H1 (cell line): ENCODE measurements at regions not wholly inside any gene's neighbourhood (a gene's known extent, or its start where the extent isn't known, plus 50 kb on each side); places are given as distances from the start of the nearest gene placed in this dataset.

Source experiments
- ATF3 ChIP-seq: IDR thresholded peaks from 2 replicates; pipeline ENCODE4 v1.6.1; 2011; ENCODE audit warnings: low read depth, mild to moderate bottlenecking, low read length; ENCODE audit not compliant: insufficient read depth
- CBX8 ChIP-seq: fragments of 300-800, 300-1000 bp; sonication (generic); IDR thresholded peaks from 2 replicates; pipeline ENCODE4 v1.7.1; 2016; ENCODE audit warnings: low read depth, low read length, borderline replicate concordance
- EZH2 ChIP-seq: fragments of 200-600 bp; sonication (generic); IDR thresholded peaks from 2 replicates; pipeline ENCODE4 v1.7.1; 2012; ENCODE audit warnings: low read depth, mild to moderate bottlenecking, moderate library complexity, low read length, inconsistent platforms; ENCODE audit not compliant: severe bottlenecking
- JUN ChIP-seq: IDR thresholded peaks from 2 replicates; pipeline ENCODE4 v1.6.1; 2011; ENCODE audit warnings: low read depth, mild to moderate bottlenecking, improper control_type of control experiment, low read length
- MAX ChIP-seq: IDR thresholded peaks from 2 replicates; pipeline ENCODE4 v1.6.1; 2012; ENCODE audit warnings: inconsistent platforms
- POLR2A ChIP-seq, 2 experiments: IDR thresholded peaks; 1 replicate in 1 of 2; 2 replicates in 1 of 2; pipeline ENCODE4 v1.6.1; 2011; ENCODE audit warnings: low read depth in 2 of 2, low read length in 2 of 2, mild to moderate bottlenecking in 2 of 2; ENCODE audit errors: control extremely low read depth in 1 of 2
- RAD21 ChIP-seq, 2 experiments: IDR thresholded peaks in 1 of 2; conservative IDR thresholded peaks in 1 of 2; 2 replicates each; pipeline ENCODE4 v1.6.1; 2011; ENCODE audit warnings: low read depth in 2 of 2, low read length in 2 of 2, improper control_type of control experiment in 1 of 2, inconsistent platforms in 1 of 2, mild to moderate bottlenecking in 1 of 2, moderate library complexity in 1 of 2
- SAP30 ChIP-seq: fragments of 300-600 bp; sonication (generic); IDR thresholded peaks from 2 replicates; pipeline ENCODE4 v1.7.1; 2012; ENCODE audit warnings: low read length, moderate library complexity, mild to moderate bottlenecking, inconsistent platforms; ENCODE audit not compliant: insufficient read depth, insufficient replicate concordance
- SIN3A ChIP-seq, 2 experiments: IDR thresholded peaks in 1 of 2; conservative IDR thresholded peaks in 1 of 2; 2 replicates each; pipeline ENCODE4 v1.6.1; 2011 to 2012; ENCODE audit warnings: low read length in 2 of 2, improper control_type of control experiment in 1 of 2, low read depth in 1 of 2, mild to moderate bottlenecking in 1 of 2
- SIX5 ChIP-seq: IDR thresholded peaks from 2 replicates; pipeline ENCODE4 v1.6.1; 2011; ENCODE audit warnings: mild to moderate bottlenecking, low read depth, low read length
- SP1 ChIP-seq: IDR thresholded peaks from 2 replicates; pipeline ENCODE4 v1.6.1; 2011; ENCODE audit warnings: low read depth, low read length
- TBP ChIP-seq: IDR thresholded peaks from 2 replicates; pipeline ENCODE4 v1.6.1; 2011; ENCODE audit warnings: low read depth, low read length, improper control_type of control experiment
- USF2 ChIP-seq: IDR thresholded peaks from 2 replicates; pipeline ENCODE4 v1.6.1; 2011; ENCODE audit warnings: low read length, improper control_type of control experiment
- TF ChIP-seq, protein P1 (sequence below), 3 experiments: IDR thresholded peaks; 1 replicate in 2 of 3; 2 replicates in 1 of 3; pipeline versions ENCODE4 v1.5.1 to v1.6.1; 2011; ENCODE audit warnings: low read length in 3 of 3, mild to moderate bottlenecking in 3 of 3, inconsistent platforms in 2 of 3, low read depth in 1 of 3, moderate library complexity in 1 of 3; ENCODE audit not compliant: insufficient read depth in 1 of 3; ENCODE audit errors: control extremely low read depth in 1 of 3

DNA sequence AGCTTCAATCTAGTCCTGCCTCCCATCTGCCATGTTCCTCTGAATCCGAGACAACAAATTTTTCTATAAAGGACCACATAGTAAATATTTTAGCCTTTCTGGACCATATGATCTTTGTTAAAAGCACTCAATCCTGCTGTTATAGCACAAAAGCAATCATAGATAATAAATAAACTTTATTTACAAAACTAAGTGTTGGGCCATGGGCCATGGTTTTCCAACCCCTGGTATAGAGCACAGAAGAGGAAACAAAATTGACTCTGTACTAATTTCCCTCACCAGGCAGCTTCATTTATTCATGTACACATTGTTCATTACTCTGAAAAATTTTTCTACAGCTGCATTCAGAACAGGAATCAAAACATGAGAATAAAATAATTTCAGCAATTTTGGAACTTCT lies 288.9 kb downstream of the AGTPBP1 start:
- TF ChIP-seq, protein P1, sequence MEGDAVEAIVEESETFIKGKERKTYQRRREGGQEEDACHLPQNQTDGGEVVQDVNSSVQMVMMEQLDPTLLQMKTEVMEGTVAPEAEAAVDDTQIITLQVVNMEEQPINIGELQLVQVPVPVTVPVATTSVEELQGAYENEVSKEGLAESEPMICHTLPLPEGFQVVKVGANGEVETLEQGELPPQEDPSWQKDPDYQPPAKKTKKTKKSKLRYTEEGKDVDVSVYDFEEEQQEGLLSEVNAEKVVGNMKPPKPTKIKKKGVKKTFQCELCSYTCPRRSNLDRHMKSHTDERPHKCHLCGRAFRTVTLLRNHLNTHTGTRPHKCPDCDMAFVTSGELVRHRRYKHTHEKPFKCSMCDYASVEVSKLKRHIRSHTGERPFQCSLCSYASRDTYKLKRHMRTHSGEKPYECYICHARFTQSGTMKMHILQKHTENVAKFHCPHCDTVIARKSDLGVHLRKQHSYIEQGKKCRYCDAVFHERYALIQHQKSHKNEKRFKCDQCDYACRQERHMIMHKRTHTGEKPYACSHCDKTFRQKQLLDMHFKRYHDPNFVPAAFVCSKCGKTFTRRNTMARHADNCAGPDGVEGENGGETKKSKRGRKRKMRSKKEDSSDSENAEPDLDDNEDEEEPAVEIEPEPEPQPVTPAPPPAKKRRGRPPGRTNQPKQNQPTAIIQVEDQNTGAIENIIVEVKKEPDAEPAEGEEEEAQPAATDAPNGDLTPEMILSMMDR (IDR thresholded peaks at IDR 0.05; ENCODE audit: control extremely low read depth in 1 of 3, insufficient read depth in 1 of 3, low read depth in 1 of 3, low read length in 3 of 3) = no peak
- TF ChIP-seq RAD21 (IDR thresholded peaks at IDR 0.05 in 1 of 2, conservative IDR thresholded peaks at IDR 0.05 in 1 of 2; ENCODE audit: low read depth in 2 of 2, low read length in 2 of 2) (no peak), USF2 (no peak), ATF3 (no peak), MAX (no peak), TBP (no peak), EZH2 (no peak), SP1 (no peak), SAP30 (no peak), POLR2A (IDR thresholded peaks at IDR 0.05; ENCODE audit: control extremely low read depth in 1 of 2, low read depth in 2 of 2, low read length in 2 of 2) (no peak), SIN3A (conservative IDR thresholded peaks at IDR 0.05 in 1 of 2, IDR thresholded peaks at IDR 0.05 in 1 of 2; ENCODE audit: low read depth in 1 of 2, low read length in 2 of 2) (no peak), CBX8 (no peak), SIX5 (no peak), JUN (no peak)
